ENCODE measurements at regions not wholly inside any gene's neighbourhood (a gene's known extent, or its start where the extent isn't known, plus 50 kb on each side); places are given as distances from the start of the nearest gene placed in this dataset.

- TF ChIP-seq, protein P1, sequence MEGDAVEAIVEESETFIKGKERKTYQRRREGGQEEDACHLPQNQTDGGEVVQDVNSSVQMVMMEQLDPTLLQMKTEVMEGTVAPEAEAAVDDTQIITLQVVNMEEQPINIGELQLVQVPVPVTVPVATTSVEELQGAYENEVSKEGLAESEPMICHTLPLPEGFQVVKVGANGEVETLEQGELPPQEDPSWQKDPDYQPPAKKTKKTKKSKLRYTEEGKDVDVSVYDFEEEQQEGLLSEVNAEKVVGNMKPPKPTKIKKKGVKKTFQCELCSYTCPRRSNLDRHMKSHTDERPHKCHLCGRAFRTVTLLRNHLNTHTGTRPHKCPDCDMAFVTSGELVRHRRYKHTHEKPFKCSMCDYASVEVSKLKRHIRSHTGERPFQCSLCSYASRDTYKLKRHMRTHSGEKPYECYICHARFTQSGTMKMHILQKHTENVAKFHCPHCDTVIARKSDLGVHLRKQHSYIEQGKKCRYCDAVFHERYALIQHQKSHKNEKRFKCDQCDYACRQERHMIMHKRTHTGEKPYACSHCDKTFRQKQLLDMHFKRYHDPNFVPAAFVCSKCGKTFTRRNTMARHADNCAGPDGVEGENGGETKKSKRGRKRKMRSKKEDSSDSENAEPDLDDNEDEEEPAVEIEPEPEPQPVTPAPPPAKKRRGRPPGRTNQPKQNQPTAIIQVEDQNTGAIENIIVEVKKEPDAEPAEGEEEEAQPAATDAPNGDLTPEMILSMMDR (IDR thresholded peaks at IDR 0.05), result no peak
- no peak for TF ChIP-seq POLR2A (IDR thresholded peaks at IDR 0.05)
Observed at GRCh38 chr7:85275204-85275603, 88.3 kb upstream of the SEMA3D start.
